Esophagus squamous epithelium (tissue), 5 donors: ENCODE measurements at regions not wholly inside any gene's neighbourhood (a gene's known extent, or its start where the extent isn't known, plus 50 kb on each side); places are given as distances from the start of the nearest gene placed in this dataset.
A peak's percentile ranks its signal among the peaks of the same experiment; 100 is the strongest.

Source experiments
- DNase-seq: peaks from one replicate; lab custom pipeline; 2025; lab: John Stamatoyannopoulos, UW
- H3K27ac ChIP-seq, 4 donors: fragments of 200-600 bp; sonication (generic); one replicate each; pipeline ENCODE4 v1.5.1; 2016 to 2019; ENCODE audit warnings: mild to moderate bottlenecking in 1 of 4
- H3K27me3 ChIP-seq, 4 donors: fragments of 200-600 bp; sonication (generic); 1 replicate in 3 of 4; 2 replicates in 1 of 4; pipeline versions ENCODE4 v1.5.1 to v1.6.0; 2017 to 2021; ENCODE audit warnings: antibody characterized with exemption in 1 of 4
- H3K36me3 ChIP-seq, 3 donors: fragments of 200-600 bp; sonication (generic); one replicate each; pipeline ENCODE4 v1.5.1; 2016 to 2019
- H3K4me1 ChIP-seq, 3 donors: fragments of 200-600 bp; sonication (generic); one replicate each; pipeline ENCODE4 v1.5.1; 2017 to 2019
- H3K4me3 ChIP-seq, 4 donors: fragments of 200-600 bp; sonication (generic); 1 replicate in 3 of 4; 2 replicates in 1 of 4; pipeline ENCODE4 v1.5.1; 2016 to 2019; ENCODE audit warnings: mild to moderate bottlenecking in 2 of 4, moderate library complexity in 1 of 4
- H3K9me3 ChIP-seq, 3 donors: fragments of 200-600 bp; sonication (generic); one replicate each; pipeline ENCODE4 v1.5.1; 2016 to 2019
- POLR2A ChIP-seq, 4 donors: fragments of 450-650 bp; IDR thresholded peaks; one replicate each; pipeline ENCODE4 v1.6.1; 2017; ENCODE audit warnings: antibody characterized with exemption in 4 of 4, mild to moderate bottlenecking in 4 of 4, moderate library complexity in 3 of 4
- WGBS, 2 donors: methylation state at CpG; one replicate each; pipeline ENCODE4 v1.1.5; 2018; 5-methylcytosine and 5-hydroxymethylcytosine counted together
- intact Hi-C: fragments of 100-400 bp; cut with DNase I; formaldehyde crosslinking; loops from one replicate; pipeline ENCODE4 v1.15.0; 2022
- TF ChIP-seq, protein P1 (sequence below), 6 experiments: fragments of 450-650 bp in 4 of 6; fragments of 200-600 bp in 2 of 6; sonication (generic) in 2 of 6; IDR thresholded peaks; one replicate each; pipeline ENCODE4 v1.5.1; 2016 to 2019; ENCODE audit warnings: antibody characterized with exemption in 6 of 6, mild to moderate bottlenecking in 4 of 6, moderate library complexity in 4 of 6
- donor health status: DM: yes; HTN: yes; CAD: no.

GRCh38 chr15:69647142-69647513 is 194.5 kb downstream of the RPLP1 start:
- H3K4me1 ChIP-seq, result peaks cover 0 to 14% (median 0%) of the 10 kb centered on the region in 3 donors
- no peak overlapping the region for H3K27ac ChIP-seq
- no peaks in the 10 kb centered on the region for H3K9me3 ChIP-seq
- WGBS, 2 donors, result 60% methylated on average over 1 of the region's 1 CpG; no CpG with 5 or more reads in 1 of the 2 donors
- peaks cover 0 to 65% (median 1%) of the 10 kb centered on the region in 4 donors for H3K27me3 ChIP-seq
- no peak for TF ChIP-seq POLR2A (IDR thresholded peaks at IDR 0.05)
- intact Hi-C loops, result no loop called here
- DNase-seq, result no peak
- H3K36me3 ChIP-seq, result no peaks in the 10 kb centered on the region
- no peak overlapping the region for H3K4me3 ChIP-seq

- TF ChIP-seq, protein P1, sequence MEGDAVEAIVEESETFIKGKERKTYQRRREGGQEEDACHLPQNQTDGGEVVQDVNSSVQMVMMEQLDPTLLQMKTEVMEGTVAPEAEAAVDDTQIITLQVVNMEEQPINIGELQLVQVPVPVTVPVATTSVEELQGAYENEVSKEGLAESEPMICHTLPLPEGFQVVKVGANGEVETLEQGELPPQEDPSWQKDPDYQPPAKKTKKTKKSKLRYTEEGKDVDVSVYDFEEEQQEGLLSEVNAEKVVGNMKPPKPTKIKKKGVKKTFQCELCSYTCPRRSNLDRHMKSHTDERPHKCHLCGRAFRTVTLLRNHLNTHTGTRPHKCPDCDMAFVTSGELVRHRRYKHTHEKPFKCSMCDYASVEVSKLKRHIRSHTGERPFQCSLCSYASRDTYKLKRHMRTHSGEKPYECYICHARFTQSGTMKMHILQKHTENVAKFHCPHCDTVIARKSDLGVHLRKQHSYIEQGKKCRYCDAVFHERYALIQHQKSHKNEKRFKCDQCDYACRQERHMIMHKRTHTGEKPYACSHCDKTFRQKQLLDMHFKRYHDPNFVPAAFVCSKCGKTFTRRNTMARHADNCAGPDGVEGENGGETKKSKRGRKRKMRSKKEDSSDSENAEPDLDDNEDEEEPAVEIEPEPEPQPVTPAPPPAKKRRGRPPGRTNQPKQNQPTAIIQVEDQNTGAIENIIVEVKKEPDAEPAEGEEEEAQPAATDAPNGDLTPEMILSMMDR (IDR thresholded peaks at IDR 0.05), result no peak
- no peak for TF ChIP-seq POLR2A (IDR thresholded peaks at IDR 0.05)
- Histone ChIP-seq H3K27ac (no peak overlapping the region), H3K36me3 (no peaks in the 10 kb centered on the region), H3K27me3 (peaks cover 0 to 74% (median 1%) of the 10 kb centered on the region in 4 donors), H3K4me3 (peak overlapping the region in 1 of 4 donors; percentile 28), H3K4me1 (peaks cover 0 to 14% (median 0%) of the 10 kb centered on the region in 3 donors), H3K9me3 (no peaks in the 10 kb centered on the region)
- intact Hi-C loops, result no loop called here
- WGBS, 2 donors, result 50 to 51% methylated on average over 5 to 7 of the region's 14 CpGs
- DNase-seq, result no peak
Measured at GRCh38 chr15:69648212-69648611, 195.6 kb downstream of the RPLP1 start.

- H3K4me1 ChIP-seq, result peaks cover 0 to 14% (median 0%) of the 10 kb centered on the region in 3 donors
- H3K9me3 ChIP-seq, result no peaks in the 10 kb centered on the region
- intact Hi-C loops, result no loop called here
- TF ChIP-seq, protein P1 (IDR thresholded peaks at IDR 0.05), result no peak
- no peak for TF ChIP-seq POLR2A (IDR thresholded peaks at IDR 0.05)
- no peaks in the 10 kb centered on the region for H3K36me3 ChIP-seq
- H3K4me3 ChIP-seq, result peak overlapping the region in 1 of 4 donors; percentile 28
- no peak for DNase-seq
- no peak overlapping the region for H3K27ac ChIP-seq
- H3K27me3 ChIP-seq, result peaks cover 0 to 82% (median 1%) of the 10 kb centered on the region in 4 donors
- 50 to 59% methylated on average over 13 of the region's 13 CpGs for WGBS, 2 donors
Measured at GRCh38 chr15:69648775-69649735, 196.4 kb downstream of the RPLP1 start.

DNA sequence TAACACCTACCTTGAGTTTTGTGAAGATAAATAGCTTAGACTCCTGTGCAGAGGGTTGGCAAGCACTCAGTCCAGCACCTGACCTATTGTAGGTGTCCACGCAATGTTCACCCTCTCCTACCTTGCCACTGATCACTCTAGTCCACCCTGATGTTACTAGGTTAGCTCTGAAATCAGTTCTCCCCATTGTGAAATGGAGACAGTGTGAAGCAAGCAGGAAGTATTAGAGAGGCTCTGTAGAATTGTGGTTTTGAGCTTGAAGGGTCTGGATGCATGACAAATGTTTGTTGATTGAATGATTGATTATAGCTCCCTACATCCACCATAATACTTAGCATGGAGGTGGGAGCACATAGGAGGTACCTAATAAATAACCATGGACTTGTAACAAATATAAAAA is 199.7 kb downstream of the RPLP1 start:
- no CpG with 5 or more reads among the region's 1 CpG for WGBS, 2 donors
- no peaks in the 10 kb centered on the region for H3K36me3 ChIP-seq
- H3K4me1 ChIP-seq, result peaks cover 0 to 14% (median 0%) of the 10 kb centered on the region in 3 donors
- DNase-seq, result no peak
- intact Hi-C loops, result no loop called here
- H3K27me3 ChIP-seq, result peaks cover 0 to 88% (median 1%) of the 10 kb centered on the region in 4 donors
- no peaks in the 10 kb centered on the region for H3K9me3 ChIP-seq
- no peak for TF ChIP-seq POLR2A (IDR thresholded peaks at IDR 0.05)
- TF ChIP-seq, protein P1 (IDR thresholded peaks at IDR 0.05), result no peak
- H3K27ac ChIP-seq, result no peak overlapping the region
- no peak overlapping the region for H3K4me3 ChIP-seq

DNA sequence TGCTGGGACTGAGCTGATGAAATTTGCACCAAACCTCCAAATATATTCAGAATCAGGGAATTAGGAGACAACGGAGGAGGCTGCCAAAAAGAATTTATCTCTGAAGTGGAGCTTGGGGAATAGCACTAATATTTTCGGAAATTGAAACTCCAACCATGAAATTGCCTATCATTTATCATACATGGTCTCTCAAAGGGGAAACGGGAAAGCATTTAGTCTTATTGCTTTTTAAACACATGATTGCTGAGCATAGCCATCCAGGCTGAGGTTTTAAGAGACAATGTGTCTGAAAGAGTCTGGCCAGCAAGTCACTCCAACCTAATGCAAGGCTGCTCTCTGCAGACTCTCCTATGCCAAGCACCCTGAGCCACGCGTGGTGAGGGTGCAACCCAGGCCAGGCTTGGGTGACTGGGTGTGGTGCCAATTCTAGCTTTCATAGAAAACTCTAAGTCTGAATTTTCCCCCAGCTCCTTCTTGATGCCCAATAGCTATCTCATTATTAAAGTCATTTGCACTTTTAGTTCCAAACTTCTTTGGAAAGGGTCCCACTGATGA is 200.2 kb downstream of the RPLP1 start:
- TF ChIP-seq, protein P1 (IDR thresholded peaks at IDR 0.05), result no peak
- no peak for TF ChIP-seq POLR2A (IDR thresholded peaks at IDR 0.05)
- 70 to 77% methylated on average over 5 of the region's 5 CpGs for WGBS, 2 donors
- no peak for DNase-seq
- H3K4me1 ChIP-seq, result peaks cover 0 to 14% (median 0%) of the 10 kb centered on the region in 3 donors
- no peak overlapping the region for H3K27ac ChIP-seq
- H3K27me3 ChIP-seq, result peaks cover 0 to 89% (median 1%) of the 10 kb centered on the region in 4 donors
- intact Hi-C loops, result no loop called here
- H3K36me3 ChIP-seq, result no peaks in the 10 kb centered on the region
- H3K4me3 ChIP-seq, result no peak overlapping the region
- no peaks in the 10 kb centered on the region for H3K9me3 ChIP-seq
